Mesenteric fat pad (tissue), 1 donor: ENCODE measurements at regions not wholly inside any gene's neighbourhood (a gene's known extent, or its start where the extent isn't known, plus 50 kb on each side); places are given as distances from the start of the nearest gene placed in this dataset.
"Not testable (repeated sequence)": the region's sequence is repeated elsewhere in the genome, so short reads cannot be mapped to it uniquely, and the experiment has no call there.

Experiments
- DNase-seq: peaks from one replicate; pipeline ENCODE4 v3.0.0-alpha.2; 2020; ENCODE audit warnings: low spot score
- donor health status: DM: yes; HTN: yes; CAD: no.

- no peak for DNase-seq
Measured at GRCh38 chr11:80719292-80719646, 1278.4 kb upstream of the TENM4 start.

DNA sequence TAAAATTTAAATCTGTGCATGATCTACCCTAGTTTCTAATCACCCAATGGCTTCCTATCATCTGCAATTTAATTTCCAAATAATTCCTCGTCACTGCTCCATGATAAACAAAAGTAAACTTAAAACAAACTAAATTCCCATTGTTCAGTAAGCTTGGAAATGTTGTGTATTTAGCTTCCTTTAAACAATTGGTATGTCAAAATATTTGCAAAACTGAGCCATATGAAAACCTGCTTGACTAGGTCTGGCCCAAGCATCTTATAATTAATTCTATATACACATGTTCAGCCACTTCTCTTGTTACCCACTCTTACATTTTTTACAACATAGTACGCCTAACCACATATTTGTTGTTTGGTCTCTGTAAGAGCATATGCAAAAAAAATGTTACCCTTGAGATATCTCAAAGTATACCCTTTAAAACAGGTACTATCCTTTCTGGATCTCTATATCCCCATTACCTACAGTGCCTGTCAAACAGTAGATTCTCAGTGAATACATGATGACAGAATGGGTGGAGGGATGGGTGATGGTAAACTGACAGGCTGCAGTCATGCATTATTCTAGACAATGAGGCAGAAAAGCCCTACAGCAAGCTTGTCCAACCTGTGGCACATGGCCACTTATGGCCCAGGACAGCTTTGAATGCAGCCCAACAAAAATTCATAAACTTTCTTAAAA is 1277.9 kb upstream of the TENM4 start:
- no peak for DNase-seq

- no peak for DNase-seq
Measured at GRCh38 chr11:80702264-80702663, 1261.4 kb upstream of the TENM4 start.

DNA sequence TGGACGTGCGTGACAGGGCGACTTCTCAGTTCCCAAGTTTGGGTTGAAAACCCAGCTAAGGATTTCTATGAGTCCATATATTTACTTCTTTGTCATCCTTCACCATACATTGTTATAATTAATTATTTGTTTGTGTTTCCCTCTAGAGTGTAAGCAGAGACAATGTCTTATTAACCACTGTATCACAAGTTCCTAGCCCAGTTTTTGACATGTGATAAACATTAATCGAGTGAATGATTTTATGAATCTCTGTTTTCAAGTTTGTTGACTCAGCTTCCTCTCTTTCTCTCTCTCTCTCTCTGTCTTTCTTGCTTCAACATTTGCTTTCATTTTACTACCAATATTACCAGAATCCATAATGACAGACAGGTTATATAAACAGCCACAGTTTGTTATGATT is 1259.6 kb upstream of the TENM4 start:
- no peak for DNase-seq

- DNase-seq, result not testable (repeated sequence)
Measured at GRCh38 chr11:80699406-80700177, 1258.8 kb upstream of the TENM4 start.

DNA sequence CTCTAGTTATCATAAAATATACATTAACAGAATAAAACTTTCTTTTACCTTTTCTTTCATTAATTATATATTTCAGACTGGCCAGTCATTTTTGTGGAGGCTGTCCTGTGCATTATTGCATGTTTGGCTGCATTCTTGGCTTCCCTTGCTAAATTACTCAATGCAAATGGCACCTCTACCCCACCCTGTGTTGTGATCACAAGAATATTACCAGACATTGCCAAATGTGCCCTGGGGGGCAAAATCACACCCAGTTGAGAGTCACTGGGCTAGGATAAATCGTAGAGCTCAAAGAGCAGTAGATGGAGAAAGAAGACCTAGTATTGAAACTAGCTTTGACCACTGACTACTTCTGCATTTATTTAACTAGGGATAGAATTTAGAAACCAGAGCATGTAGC is 1257.8 kb upstream of the TENM4 start:
- DNase-seq, result no peak

- DNase-seq, result no peak
Measured at GRCh38 chr11:80694385-80694784, 1253.6 kb upstream of the TENM4 start.

DNA sequence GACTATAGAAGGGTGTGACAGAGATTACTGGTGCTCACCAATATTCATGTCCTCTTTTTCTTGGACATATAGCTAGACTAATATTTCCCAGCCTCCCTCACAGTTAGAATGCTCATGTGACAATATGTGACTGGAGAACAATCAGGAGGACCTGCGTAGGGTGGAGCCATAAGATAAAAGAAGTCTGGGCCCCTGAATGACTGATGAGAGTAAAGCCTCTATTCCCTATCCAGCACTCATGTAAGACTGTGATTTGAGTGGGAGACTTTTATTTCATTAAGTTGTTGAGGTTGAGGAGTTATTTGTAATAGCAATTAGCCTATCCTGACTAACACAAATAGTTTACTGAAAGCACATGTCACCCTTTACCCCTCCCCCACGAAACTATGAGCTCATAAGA is 1247.1 kb upstream of the TENM4 start:
- DNase-seq, result no peak

GRCh38 chr11:80686889-80687288 is 1246.1 kb upstream of the TENM4 start:
- DNase-seq, result no peak

GRCh38 chr11:80673566-80673965 is 1232.7 kb upstream of the TENM4 start:
- no peak for DNase-seq

DNA sequence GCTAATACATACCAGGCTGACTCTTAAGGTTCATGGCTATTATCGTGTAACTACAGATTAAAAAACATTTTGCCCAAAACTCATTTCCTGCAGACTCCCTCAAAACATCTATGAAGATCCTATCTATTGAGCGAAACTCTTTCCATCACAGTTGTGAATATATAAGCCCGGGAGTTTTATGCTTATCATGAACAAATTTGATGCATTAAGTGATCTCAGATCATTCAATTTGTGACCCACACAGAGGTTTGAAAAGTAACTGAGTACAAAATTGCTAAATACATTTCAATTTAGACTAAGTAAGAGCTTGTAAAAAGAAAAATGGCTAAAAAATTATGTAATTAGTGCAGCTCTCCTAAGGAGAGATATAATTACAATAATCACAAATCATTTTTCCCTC is 1228.8 kb upstream of the TENM4 start:
- no peak for DNase-seq

DNA sequence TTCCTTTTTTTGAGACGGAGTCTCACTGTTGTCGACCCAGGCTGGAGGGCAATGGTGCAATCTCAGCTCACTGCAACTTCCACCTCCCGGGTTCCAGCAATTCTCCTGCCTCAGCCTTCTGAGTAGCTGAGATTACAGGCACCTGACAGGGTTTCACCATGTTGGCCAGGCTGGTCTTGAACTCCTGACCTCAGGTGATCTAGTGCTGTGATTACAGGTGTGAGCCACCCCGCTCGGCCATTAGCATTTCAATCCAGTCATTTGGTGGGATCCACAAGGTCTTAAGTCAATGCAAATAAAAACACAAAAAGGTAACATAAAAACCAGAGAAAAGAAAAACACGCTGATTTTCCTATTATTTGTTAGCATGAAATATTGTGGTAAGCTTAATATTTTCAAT is 1227.2 kb upstream of the TENM4 start:
- DNase-seq, result no peak

DNA sequence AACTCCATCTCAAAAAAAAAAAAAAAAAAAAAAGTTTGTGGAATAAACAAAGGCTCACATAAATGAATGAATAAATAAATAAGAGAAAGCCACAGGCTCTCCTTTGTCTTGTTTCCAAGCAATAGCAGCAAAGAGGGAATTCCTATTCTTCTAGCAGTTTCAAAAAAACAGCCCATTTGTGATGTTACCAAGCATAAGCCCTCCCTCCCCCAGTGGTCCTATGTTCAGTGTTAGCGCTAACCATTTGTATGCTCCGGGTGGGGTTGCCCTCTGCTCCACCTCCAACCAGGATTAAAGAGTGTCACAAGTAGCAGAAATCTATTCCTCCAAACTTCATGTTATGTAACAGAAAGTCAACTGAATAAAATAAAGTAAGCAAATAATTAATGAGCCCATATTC is 1215.0 kb upstream of the TENM4 start:
- no peak for DNase-seq

DNA sequence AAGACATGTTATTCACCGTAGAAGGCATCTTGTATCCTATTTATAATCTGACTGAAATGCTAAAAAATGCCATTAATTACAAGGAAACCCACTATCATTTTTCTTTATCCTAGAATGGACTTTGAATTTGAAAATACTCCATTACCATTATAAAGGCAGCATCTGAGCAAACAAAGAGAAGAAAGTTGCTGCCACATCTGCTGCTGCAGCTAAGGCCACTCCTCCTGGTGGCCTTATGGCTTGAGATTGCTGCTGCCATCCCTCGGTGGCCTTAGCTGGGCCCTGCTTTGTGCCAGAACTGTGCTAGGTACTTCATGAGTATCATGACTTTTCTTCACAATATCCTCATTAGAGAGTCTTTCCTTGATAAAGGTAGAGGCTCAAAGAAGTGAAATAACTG is 1210.1 kb upstream of the TENM4 start:
- DNase-seq, result no peak

- no peak for DNase-seq
Measured at GRCh38 chr11:80649186-80649585, 1208.4 kb upstream of the TENM4 start.

- DNase-seq, result no peak
Measured at GRCh38 chr11:80638296-80638695, 1197.5 kb upstream of the TENM4 start.

DNA sequence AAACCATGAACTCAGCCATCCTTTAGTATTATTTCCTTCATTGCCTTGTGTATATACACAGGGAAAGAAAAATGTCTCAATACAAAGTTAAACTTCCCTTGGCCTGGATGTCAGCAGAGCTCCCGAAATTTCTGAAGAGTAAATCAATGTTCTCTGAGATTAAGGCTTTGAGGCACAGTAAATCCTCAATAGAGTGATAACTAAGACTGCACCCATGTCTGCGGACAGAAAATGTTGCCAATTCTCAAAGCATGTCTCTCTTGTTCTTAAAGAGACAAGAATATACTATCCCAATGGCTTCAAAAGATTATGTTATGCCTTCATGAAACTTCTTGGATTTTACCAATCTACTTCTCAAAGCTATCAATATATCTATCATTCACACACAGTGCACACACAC is 1196.7 kb upstream of the TENM4 start:
- no peak for DNase-seq

DNA sequence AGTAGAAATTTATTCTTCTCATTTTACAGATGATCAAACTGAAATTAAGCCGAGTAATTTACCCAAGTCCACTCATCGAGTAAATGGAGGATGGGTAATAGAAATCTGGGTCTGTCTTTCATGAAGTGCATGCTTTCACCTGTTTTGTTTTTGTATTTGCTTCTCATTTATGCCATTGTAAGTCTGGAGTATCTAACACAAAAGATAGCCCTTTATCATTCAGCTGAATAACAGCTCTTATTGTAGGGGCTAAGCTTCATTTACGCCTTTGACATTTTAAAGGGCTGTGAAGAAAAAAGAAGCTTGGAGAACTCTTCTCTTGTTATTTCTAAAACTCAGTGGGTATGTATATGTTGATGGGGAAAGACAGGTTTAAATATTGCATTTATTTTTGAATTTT is 1196.2 kb upstream of the TENM4 start:
- DNase-seq, result no peak

GRCh38 chr11:80635178-80635577 is 1194.3 kb upstream of the TENM4 start:
- no peak for DNase-seq

- DNase-seq, result no peak
Measured at GRCh38 chr11:80632691-80633090, 1191.9 kb upstream of the TENM4 start.

DNA sequence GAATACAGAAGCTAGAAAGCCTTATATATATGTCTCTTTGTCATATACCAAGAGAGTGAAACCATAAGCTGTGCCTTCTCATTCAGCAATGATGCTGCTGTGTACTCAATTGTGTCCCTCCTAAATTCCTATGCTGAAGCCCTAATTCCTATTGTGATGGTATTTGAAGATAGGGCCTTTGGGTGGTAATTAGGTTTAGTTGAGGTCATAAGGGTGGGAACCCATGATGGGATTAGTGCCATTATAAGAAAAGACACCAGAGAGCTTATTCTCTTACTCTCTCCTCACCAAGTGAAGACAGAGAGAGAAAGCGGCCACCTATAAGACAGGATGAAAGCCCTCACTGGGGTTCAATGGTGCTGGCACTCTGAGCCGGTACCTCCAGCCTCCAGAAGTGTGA is 1191.3 kb upstream of the TENM4 start:
- no peak for DNase-seq

DNA sequence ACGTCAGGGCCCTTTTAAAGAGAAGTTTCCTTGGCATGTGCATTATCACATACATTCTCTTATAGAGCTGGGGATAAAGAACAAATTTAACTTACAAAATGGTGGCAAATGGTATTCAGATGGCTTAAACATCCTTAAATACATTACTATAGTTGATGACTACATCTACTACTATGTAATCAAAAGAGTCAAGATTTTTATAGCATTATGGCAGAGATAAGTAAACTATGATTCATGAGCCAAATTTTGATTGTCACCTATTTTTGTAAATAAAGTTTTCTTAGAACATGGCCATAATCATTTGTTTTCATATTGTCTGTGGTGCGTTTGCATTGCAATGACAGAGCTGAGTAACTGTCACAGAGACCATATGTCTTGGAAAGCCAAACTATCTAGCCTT is 1188.6 kb upstream of the TENM4 start:
- no peak for DNase-seq

GRCh38 chr11:80627364-80627763 is 1186.5 kb upstream of the TENM4 start:
- DNase-seq, result no peak
